PC-9 (cell line): ENCODE measurements at regions not wholly inside any gene's neighbourhood (a gene's known extent, or its start where the extent isn't known, plus 50 kb on each side); places are given as distances from the start of the nearest gene placed in this dataset.

ENCODE experiments used
- BruUV-seq: library from RNA; stranded (reverse); fragments of 400-500 nt; replicated peaks from 2 replicates; lab custom pipeline; 2021; lab: Mats Ljungman, UMichigan
- CTCF ChIA-PET: fragments of 300-600 bp; sonication (Branson Sonifier 250); formaldehyde crosslinking; loops from one replicate; lab custom pipeline; 2022; ENCODE audit warnings: antibody characterized with exemption; lab: Charles Lee
- POLR2A ChIA-PET: fragments of 300-600 bp; sonication (Branson Sonifier 250); formaldehyde crosslinking; loops from one replicate; lab custom pipeline; 2022; ENCODE audit warnings: antibody characterized with exemption; ENCODE audit not compliant: unreplicated experiment; lab: Charles Lee
- DNase-seq, 2 experiments: peaks; one replicate each; pipeline versions ENCODE4 v3.0.0 to v3.0.0-alpha.2; 2015 to 2022; ENCODE audit warnings: mixed read lengths in 1 of 2
- H2AFZ ChIP-seq: fragments of 200-600 bp; sonication (generic); 2 replicates; pipeline ENCODE4 v1.8.1; 2017; ENCODE audit warnings: antibody characterized with exemption
- H3F3A ChIP-seq: fragments of 200-600 bp; sonication (generic); 2 replicates; pipeline ENCODE4 v1.8.1; 2017; ENCODE audit warnings: antibody characterized with exemption, mild to moderate bottlenecking, low read depth; ENCODE audit not compliant: insufficient read depth
- H3K27ac ChIP-seq: fragments of 200-600 bp; sonication (generic); 2 replicates; pipeline ENCODE4 v1.6.1; 2016; ENCODE audit warnings: mixed run types
- H3K27me3 ChIP-seq: fragments of 200-600 bp; sonication (generic); 2 replicates; pipeline ENCODE4 v1.6.1; 2016; ENCODE audit warnings: low read depth, mixed run types; ENCODE audit not compliant: insufficient read depth
- H3K36me3 ChIP-seq: fragments of 200-600 bp; sonication (generic); 2 replicates; pipeline ENCODE4 v1.6.1; 2016; ENCODE audit warnings: low read depth, mixed run types
- H3K4me1 ChIP-seq: fragments of 200-600 bp; sonication (generic); replicated peaks from 2 replicates; pipeline ENCODE4 v1.6.1; 2016; ENCODE audit warnings: mixed run types; ENCODE audit not compliant: insufficient read depth
- H3K4me2 ChIP-seq: fragments of 200-600 bp; sonication (generic); 2 replicates; pipeline ENCODE4 v1.6.1; 2017; ENCODE audit warnings: mixed run types
- H3K4me3 ChIP-seq: fragments of 200-600 bp; sonication (generic); 2 replicates; pipeline ENCODE4 v1.6.1; 2016; ENCODE audit warnings: mixed run types
- H3K79me2 ChIP-seq: fragments of 200-600 bp; sonication (generic); 2 replicates; pipeline ENCODE4 v1.6.1; 2017; ENCODE audit warnings: low read depth, mixed run types
- H3K9me2 ChIP-seq: fragments of 200-600 bp; sonication (generic); 2 replicates; pipeline ENCODE4 v1.8.1; 2017; ENCODE audit warnings: mild to moderate bottlenecking; ENCODE audit not compliant: insufficient read depth
- H3K9me3 ChIP-seq: fragments of 200-600 bp; sonication (generic); 2 replicates; pipeline ENCODE4 v1.8.1; 2016; ENCODE audit warnings: low read depth; ENCODE audit not compliant: insufficient read depth
- H4K20me1 ChIP-seq: fragments of 200-600 bp; sonication (generic); 2 replicates; pipeline ENCODE4 v1.8.1; 2017; ENCODE audit not compliant: insufficient read depth
- EZH2 ChIP-seq: fragments of 200-600 bp; sonication (generic); IDR thresholded peaks from 2 replicates; pipeline ENCODE4 v1.8.0; 2017; ENCODE audit warnings: antibody characterized with exemption, low read depth
- intact Hi-C: fragments of 100-400 bp; cut with micrococcal nuclease; formaldehyde crosslinking; loops from one replicate; pipeline ENCODE4 v1.10.0; 2022; ENCODE audit not compliant: unreplicated experiment
- TF ChIP-seq, protein P1 (sequence below): fragments of 200-600 bp; sonication (generic); conservative IDR thresholded peaks from 2 replicates; pipeline ENCODE4 v1.6.1; 2017; ENCODE audit warnings: mixed run types, antibody characterized with exemption, mild to moderate bottlenecking, moderate library complexity

GRCh38 chr12:111100003-111100402, 179.6 kb upstream of the MYL2 start:
- no TSS peak for BruUV-seq
- TF ChIP-seq, protein P1, sequence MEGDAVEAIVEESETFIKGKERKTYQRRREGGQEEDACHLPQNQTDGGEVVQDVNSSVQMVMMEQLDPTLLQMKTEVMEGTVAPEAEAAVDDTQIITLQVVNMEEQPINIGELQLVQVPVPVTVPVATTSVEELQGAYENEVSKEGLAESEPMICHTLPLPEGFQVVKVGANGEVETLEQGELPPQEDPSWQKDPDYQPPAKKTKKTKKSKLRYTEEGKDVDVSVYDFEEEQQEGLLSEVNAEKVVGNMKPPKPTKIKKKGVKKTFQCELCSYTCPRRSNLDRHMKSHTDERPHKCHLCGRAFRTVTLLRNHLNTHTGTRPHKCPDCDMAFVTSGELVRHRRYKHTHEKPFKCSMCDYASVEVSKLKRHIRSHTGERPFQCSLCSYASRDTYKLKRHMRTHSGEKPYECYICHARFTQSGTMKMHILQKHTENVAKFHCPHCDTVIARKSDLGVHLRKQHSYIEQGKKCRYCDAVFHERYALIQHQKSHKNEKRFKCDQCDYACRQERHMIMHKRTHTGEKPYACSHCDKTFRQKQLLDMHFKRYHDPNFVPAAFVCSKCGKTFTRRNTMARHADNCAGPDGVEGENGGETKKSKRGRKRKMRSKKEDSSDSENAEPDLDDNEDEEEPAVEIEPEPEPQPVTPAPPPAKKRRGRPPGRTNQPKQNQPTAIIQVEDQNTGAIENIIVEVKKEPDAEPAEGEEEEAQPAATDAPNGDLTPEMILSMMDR, result no peak
- TF ChIP-seq EZH2, result no peak
- Histone ChIP-seq H3K9me2 (no peaks in the 10 kb centered on the region), H3K4me2 (no peak overlapping the region), H3K36me3 (no peaks in the 10 kb centered on the region), H2AFZ (no peak overlapping the region), H3K27me3 (peaks cover 100% of the 10 kb centered on the region), H3K4me3 (no peak overlapping the region), H4K20me1 (no peaks in the 10 kb centered on the region), H3K27ac (no peak overlapping the region), H3K79me2 (no peaks in the 10 kb centered on the region), H3K9me3 (no peaks in the 10 kb centered on the region), H3F3A (no peaks in the 10 kb centered on the region), H3K4me1 (no peaks in the 10 kb centered on the region)
- DNase-seq, result no peak
- intact Hi-C loops, result no loop called here
- ChIA-PET POLR2A (no interaction called here), CTCF (no interaction called here)

DNA sequence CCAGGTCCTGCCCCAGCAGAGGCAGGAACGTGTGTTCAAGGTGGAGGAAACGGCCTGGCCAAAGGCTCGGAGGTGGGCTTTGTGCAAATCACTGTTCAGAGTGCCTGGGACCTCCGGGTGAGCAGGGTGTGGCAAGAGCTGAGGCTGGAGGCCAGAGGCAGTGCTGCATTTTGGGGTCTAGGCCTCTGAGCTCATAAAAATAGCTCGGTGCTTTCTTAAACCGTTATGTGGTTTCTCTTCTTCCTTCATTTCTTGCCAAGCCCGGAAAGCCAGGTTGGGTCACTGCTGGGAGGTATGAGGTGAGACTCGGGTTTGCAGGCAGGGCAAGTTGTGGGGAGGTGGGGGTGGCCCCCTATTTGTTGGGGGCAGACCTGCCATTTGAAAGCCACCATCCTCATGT, 178.8 kb upstream of the MYL2 start:
- intact Hi-C loops, result no loop called here
- Histone ChIP-seq H3K27me3 (peaks cover 100% of the 10 kb centered on the region), H3K9me3 (no peaks in the 10 kb centered on the region), H3K79me2 (no peaks in the 10 kb centered on the region), H3K9me2 (no peaks in the 10 kb centered on the region), H4K20me1 (no peaks in the 10 kb centered on the region), H3K4me1 (no peaks in the 10 kb centered on the region), H3K27ac (no peak overlapping the region), H3K4me2 (no peak overlapping the region), H3K36me3 (no peaks in the 10 kb centered on the region), H2AFZ (no peak overlapping the region), H3K4me3 (no peak overlapping the region), H3F3A (no peaks in the 10 kb centered on the region)
- DNase-seq, result no peak
- ChIA-PET CTCF (no interaction called here), POLR2A (no interaction called here)
- TF ChIP-seq, protein P1, result no peak
- no peak for TF ChIP-seq EZH2
- no TSS peak for BruUV-seq

GRCh38 chr12:111094157-111095010, 174.0 kb upstream of the MYL2 start:
- Histone ChIP-seq H3K9me3 (no peaks in the 10 kb centered on the region), H3K27me3 (peaks cover 100% of the 10 kb centered on the region), H3K79me2 (no peaks in the 10 kb centered on the region), H3K36me3 (no peaks in the 10 kb centered on the region), H3K4me3 (no peak overlapping the region), H3K27ac (no peak overlapping the region), H3K4me1 (no peaks in the 10 kb centered on the region), H3F3A (no peaks in the 10 kb centered on the region), H3K9me2 (no peaks in the 10 kb centered on the region), H3K4me2 (no peak overlapping the region), H2AFZ (no peak overlapping the region), H4K20me1 (no peaks in the 10 kb centered on the region)
- TF ChIP-seq EZH2, result no peak
- TF ChIP-seq, protein P1, result no peak
- BruUV-seq, result no TSS peak
- CTCF ChIA-PET, result no interaction called here
- intact Hi-C loops, result no loop called here
- no peak for DNase-seq
- POLR2A ChIA-PET, result no interaction called here
